Activated T-helper 2 cell treated with anti-CD3 and anti-CD28 coated beads, Interferon-gamma antibody, Interleukin-2, Interleukin-4, amounts not matched to agents 10 μg/mL and 5 μg/mL and 100 μg/mL, durations not matched to agents 14 hours and 24 hours and 36 hours (primary cell): ENCODE measurements at regions not wholly inside any gene's neighbourhood (a gene's known extent, or its start where the extent isn't known, plus 50 kb on each side); places are given as distances from the start of the nearest gene placed in this dataset.
A peak's percentile ranks its signal among the peaks of the same experiment; 100 is the strongest.
"Not testable (repeated sequence)": the region's sequence is repeated elsewhere in the genome, so short reads cannot be mapped to it uniquely, and the experiment has no call there.

Experiments used
- DNase-seq: peaks from one replicate; pipeline ENCODE4 v3.0.0; 2021; ENCODE audit warnings: low spot score
- H3K27ac Mint-ChIP-seq: one replicate; pipeline ENCODE4 v1.8.0; 2021; ENCODE audit warnings: mixed read lengths
- H3K27me3 Mint-ChIP-seq: one replicate; pipeline ENCODE4 v1.8.0; 2021; ENCODE audit warnings: low read depth, mixed read lengths
- H3K36me3 Mint-ChIP-seq: one replicate; pipeline ENCODE4 v1.8.0; 2021; ENCODE audit warnings: low read depth, mixed read lengths
- H3K4me1 Mint-ChIP-seq: one replicate; pipeline ENCODE4 v1.8.0; 2021; ENCODE audit warnings: low read depth, mixed read lengths
- H3K4me3 Mint-ChIP-seq: one replicate; pipeline ENCODE4 v1.8.0; 2021; ENCODE audit warnings: low read depth, mild to moderate bottlenecking, moderate library complexity, mixed read lengths
- H3K9me3 Mint-ChIP-seq: one replicate; pipeline ENCODE4 v1.8.0; 2021; ENCODE audit warnings: mixed read lengths
- intact Hi-C: fragments of 100-400 bp; cut with micrococcal nuclease; formaldehyde crosslinking; loops from one replicate; pipeline ENCODE4 v1.15.1; 2023

DNA sequence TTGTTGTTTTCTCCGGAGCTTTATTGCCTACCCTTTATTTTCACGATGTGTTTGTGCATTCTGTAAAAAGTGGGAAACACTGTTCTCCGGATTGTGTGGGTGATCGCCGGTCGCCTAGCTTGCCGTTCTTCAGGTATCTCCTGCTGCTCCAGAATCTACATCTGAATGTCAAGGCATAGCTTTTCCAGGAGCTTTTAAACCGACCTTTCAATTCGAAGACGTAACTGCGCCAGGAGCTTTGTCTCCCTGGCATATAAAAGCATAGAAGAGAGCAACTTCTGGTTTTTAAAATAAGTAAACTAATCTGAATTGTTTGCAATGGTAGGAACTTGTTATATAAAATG lies 96.0 kb downstream of the HFE start:
- H3K9me3 Mint-ChIP-seq = no peaks in the 10 kb centered on the region
- peaks cover 64% of the 10 kb centered on the region for H3K4me1 Mint-ChIP-seq
- H3K36me3 Mint-ChIP-seq = no peaks in the 10 kb centered on the region
- H3K27me3 Mint-ChIP-seq = no peaks in the 10 kb centered on the region
- intact Hi-C loops = loop anchor here (1.0 to 2.0 kb wide), 2 partner anchors 8 to 34 kb away; a partner anchor contains a TSS
- peak overlapping the region; percentile 88 for H3K4me3 Mint-ChIP-seq
- DNase-seq = no peak
- peak overlapping the region; percentile 96 for H3K27ac Mint-ChIP-seq

GRCh38 chr6:26183581-26184366 lies 96.5 kb downstream of the HFE start:
- H3K4me3 Mint-ChIP-seq = peak overlapping the region; percentile 88
- no peaks in the 10 kb centered on the region for H3K27me3 Mint-ChIP-seq
- intact Hi-C loops = loop anchor here (1.0 to 2.0 kb wide), 2 partner anchors 8 to 33 kb away; a partner anchor contains a TSS
- no peaks in the 10 kb centered on the region for H3K36me3 Mint-ChIP-seq
- H3K9me3 Mint-ChIP-seq = no peaks in the 10 kb centered on the region
- peaks cover 69% of the 10 kb centered on the region for H3K4me1 Mint-ChIP-seq
- DNase-seq = peak; percentile 78
- H3K27ac Mint-ChIP-seq = peak overlapping the region; percentile 96

- DNase-seq = no peak
- Mint-ChIP-seq H3K27me3 (no peaks in the 10 kb centered on the region), H3K36me3 (no peaks in the 10 kb centered on the region), H3K27ac (peak overlapping the region; percentile 96), H3K4me3 (peak overlapping the region; percentile 88), H3K9me3 (no peaks in the 10 kb centered on the region), H3K4me1 (peaks cover 72% of the 10 kb centered on the region)
- intact Hi-C loops = no loop called here
These were observed 97.2 kb downstream of the HFE start for GRCh38 chr6:26184367-26184891.

- Mint-ChIP-seq H3K4me3 (peak overlapping the region; percentile 88), H3K36me3 (no peaks in the 10 kb centered on the region), H3K27ac (peak overlapping the region; percentile 96), H3K4me1 (peaks cover 73% of the 10 kb centered on the region), H3K9me3 (no peaks in the 10 kb centered on the region), H3K27me3 (no peaks in the 10 kb centered on the region)
- DNase-seq = no peak
- intact Hi-C loops = no loop called here
These were observed 97.8 kb downstream of the HFE start for GRCh38 chr6:26185004-26185403.

GRCh38 chr6:26185802-26186201 lies 98.6 kb downstream of the HFE start:
- intact Hi-C loops = no loop called here
- Mint-ChIP-seq H3K9me3 (no peaks in the 10 kb centered on the region), H3K27me3 (no peaks in the 10 kb centered on the region), H3K36me3 (no peaks in the 10 kb centered on the region), H3K27ac (peak overlapping the region; percentile 96), H3K4me1 (peaks cover 66% of the 10 kb centered on the region), H3K4me3 (peak overlapping the region; percentile 19)
- no peak for DNase-seq

GRCh38 chr6:26186652-26187051 lies 99.4 kb downstream of the HFE start:
- Mint-ChIP-seq H3K36me3 (no peaks in the 10 kb centered on the region), H3K27me3 (no peaks in the 10 kb centered on the region), H3K27ac (no peak overlapping the region), H3K9me3 (no peaks in the 10 kb centered on the region), H3K4me1 (peaks cover 59% of the 10 kb centered on the region), H3K4me3 (no peak overlapping the region)
- no peak for DNase-seq
- intact Hi-C loops = no loop called here

- H3K27me3 Mint-ChIP-seq = no peaks in the 10 kb centered on the region
These were observed 100.1 kb downstream of the HFE start for GRCh38 chr6:26187292-26187691.

DNA sequence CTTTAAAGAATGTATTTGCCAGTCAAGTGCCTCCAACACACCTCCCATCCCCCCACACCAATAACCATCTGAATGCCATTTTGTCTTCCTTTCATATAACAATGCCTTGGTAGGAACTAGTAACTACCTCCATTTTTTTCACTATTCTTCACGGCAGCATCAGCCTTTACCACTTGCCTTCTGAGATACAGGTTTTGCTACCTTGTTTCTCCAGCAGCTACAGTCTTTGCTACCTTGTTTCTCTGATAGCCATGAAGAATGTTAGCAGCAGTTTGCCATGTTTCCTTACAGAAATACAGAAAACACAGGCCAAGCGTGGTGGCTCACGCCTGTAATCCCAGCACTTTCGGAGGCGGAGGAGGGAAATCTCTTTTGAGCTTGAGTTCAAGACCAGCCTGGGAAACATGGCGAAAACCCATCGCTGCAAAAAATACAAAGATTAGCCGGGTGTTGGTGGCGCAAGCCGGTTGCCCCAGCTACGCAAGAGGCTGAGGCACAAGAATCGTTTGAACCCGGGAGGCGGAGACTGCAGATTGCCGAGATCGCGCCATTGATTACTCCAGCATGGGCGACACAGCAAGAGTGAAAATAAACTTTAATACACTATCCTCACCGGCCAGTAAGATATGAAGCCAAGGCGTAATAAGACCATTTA lies 100.9 kb downstream of the HFE start:
- H3K36me3 Mint-ChIP-seq = no peaks in the 10 kb centered on the region
- H3K4me3 Mint-ChIP-seq = peak overlapping the region; percentile 81
- H3K27ac Mint-ChIP-seq = peak overlapping the region; percentile 93
- DNase-seq = peak; percentile 74
- H3K9me3 Mint-ChIP-seq = no peaks in the 10 kb centered on the region
- intact Hi-C loops = loop anchor here (1.0 to 2.0 kb wide), 4 partner anchors 11 to 155 kb away; a partner anchor contains a TSS
- peaks cover 53% of the 10 kb centered on the region for H3K4me1 Mint-ChIP-seq
- H3K27me3 Mint-ChIP-seq = no peaks in the 10 kb centered on the region

More at GRCh38 chr6:26187292-26187691, 100.1 kb downstream of the HFE start:
- intact Hi-C loops = no loop called here
- Mint-ChIP-seq H3K27ac (peak overlapping the region; percentile 67), H3K9me3 (no peaks in the 10 kb centered on the region), H3K4me3 (no peak overlapping the region), H3K4me1 (peaks cover 57% of the 10 kb centered on the region), H3K36me3 (no peaks in the 10 kb centered on the region)
- DNase-seq = no peak

DNA sequence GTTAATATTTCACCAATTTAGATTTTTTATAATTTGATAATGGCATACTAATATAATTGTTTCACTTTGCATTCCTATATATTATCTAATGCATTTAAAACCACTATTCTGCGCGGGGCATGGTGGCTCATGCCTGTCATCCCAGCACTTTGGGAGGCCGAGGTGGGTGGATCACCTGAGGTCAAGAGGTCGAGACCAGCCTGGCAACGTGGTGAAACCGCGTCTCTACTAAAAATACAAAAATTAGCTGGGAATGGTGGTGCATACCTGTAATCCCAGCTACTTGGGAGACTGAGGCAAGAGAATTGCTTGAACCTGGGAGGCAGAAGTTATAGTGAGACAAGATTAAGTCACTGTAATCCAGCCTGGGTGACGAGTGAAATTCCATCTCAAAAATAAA lies 104.3 kb downstream of the HFE start:
- H3K4me1 Mint-ChIP-seq = peaks cover 46% of the 10 kb centered on the region
- DNase-seq = not testable (repeated sequence)
- intact Hi-C loops = loop anchor here (10.0 kb wide), 1 partner anchor 1643 kb away; a partner anchor contains a TSS

DNA sequence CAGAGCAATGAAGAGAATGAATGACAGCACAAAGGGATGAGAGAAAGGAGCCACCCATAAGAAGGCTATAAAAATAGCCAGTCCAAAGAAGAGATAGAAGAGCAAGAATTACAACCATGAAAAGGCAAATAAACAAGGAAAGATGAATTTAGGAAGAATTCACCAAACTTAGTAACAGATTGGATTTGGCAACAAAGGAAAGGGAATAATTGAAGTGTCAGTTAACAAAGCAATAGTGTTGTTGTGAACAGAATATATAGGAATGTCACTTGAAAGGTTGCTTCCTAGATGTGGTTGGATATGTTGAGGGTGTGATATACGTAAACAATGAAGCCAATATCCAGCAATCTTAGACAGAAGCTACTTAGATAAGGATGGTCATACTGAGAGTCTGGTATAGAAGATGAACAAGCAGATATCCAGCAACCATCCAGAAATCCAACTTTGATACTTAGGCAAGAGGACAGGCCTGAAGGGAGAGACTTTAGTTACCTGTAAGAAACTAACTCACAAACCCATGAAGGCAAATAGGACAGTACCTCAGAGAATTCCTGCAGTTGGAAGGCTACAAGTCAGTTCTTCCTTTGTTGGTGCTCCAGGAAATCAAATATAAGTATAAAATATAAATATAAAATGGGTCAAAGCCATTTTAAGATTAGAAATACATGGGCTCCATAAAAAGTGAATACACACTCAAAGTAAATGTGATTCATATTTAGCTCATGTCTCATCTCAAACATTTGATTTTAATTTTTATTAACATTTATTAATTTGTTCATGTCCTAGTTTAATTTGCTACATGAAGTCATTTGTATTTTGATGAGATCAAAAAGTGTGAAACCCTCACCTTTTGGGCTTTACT lies 106.5 kb downstream of the HFE start:
- DNase-seq = no peak
- H3K4me1 Mint-ChIP-seq = peaks cover 34% of the 10 kb centered on the region
- H3K27ac Mint-ChIP-seq = peak overlapping the region; percentile 97
- intact Hi-C loops = loop anchor here (10.0 kb wide), 1 partner anchor 1641 kb away; a partner anchor contains a TSS
- peaks cover 6% of the 10 kb centered on the region for H3K36me3 Mint-ChIP-seq
- peak overlapping the region; percentile 32 for H3K4me3 Mint-ChIP-seq
- no peaks in the 10 kb centered on the region for H3K9me3 Mint-ChIP-seq
- no peaks in the 10 kb centered on the region for H3K27me3 Mint-ChIP-seq

More for the DNA sequence above, 104.3 kb downstream of the HFE start:
- H3K27ac Mint-ChIP-seq, H3K9me3 Mint-ChIP-seq, H3K4me3 Mint-ChIP-seq, H3K36me3 Mint-ChIP-seq, H3K27me3 Mint-ChIP-seq: not testable (repeated sequence)

DNA sequence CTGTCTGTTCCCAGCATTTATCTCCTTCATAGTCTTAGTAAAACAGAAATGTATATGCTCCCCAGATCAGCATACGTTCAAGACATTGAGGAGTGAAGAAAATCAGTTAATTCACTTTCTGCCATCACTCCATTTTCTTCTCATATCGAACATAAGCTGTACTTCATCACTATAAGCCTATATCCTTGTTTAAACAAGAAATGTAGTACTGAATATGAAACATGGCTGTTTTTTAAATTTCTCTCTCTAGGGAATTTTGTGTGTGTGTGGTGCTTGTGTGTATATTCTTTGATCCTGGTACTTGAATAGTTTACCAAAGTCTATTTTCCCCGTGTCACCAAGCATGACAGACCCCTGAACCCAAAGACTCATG lies 107.1 kb downstream of the HFE start:
- Mint-ChIP-seq H3K36me3 (peaks cover 6% of the 10 kb centered on the region), H3K4me3 (peak overlapping the region; percentile 97), H3K9me3 (no peaks in the 10 kb centered on the region), H3K27ac (peak overlapping the region; percentile 97), H3K4me1 (peaks cover 31% of the 10 kb centered on the region), H3K27me3 (no peaks in the 10 kb centered on the region)
- no peak for DNase-seq
- intact Hi-C loops = loop anchor here (10.0 kb wide), 1 partner anchor 1640 kb away; a partner anchor contains a TSS

DNA sequence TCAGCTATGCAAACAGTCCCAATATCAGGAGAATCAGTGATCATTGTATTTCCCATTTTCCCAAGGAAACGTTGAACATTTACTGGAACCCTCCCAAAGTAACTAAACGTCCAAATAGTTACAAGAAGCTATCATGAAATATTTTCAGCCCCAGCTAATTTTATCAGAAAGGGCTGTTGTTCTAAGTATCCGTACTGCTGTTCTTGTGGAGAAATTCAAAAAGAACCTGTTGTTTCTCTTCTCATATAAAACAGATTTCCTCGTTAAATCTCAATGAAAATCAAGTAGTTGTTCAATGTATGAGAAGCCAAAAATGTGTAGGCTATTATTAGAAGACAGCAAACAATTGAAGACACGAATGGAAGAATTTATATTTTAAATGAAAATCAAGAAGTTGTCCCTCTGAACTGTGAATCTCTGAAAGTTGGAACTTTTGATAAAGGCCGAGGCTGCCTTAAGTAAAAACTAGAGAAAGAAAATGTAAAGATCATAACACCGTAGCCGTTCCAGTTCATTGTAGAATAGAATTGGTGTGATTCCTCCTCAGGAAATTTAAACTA lies 107.7 kb downstream of the HFE start:
- peak overlapping the region; percentile 97 for H3K4me3 Mint-ChIP-seq
- peaks cover 6% of the 10 kb centered on the region for H3K36me3 Mint-ChIP-seq
- no peaks in the 10 kb centered on the region for H3K9me3 Mint-ChIP-seq
- peak overlapping the region; percentile 97 for H3K27ac Mint-ChIP-seq
- peaks cover 33% of the 10 kb centered on the region for H3K4me1 Mint-ChIP-seq
- no peaks in the 10 kb centered on the region for H3K27me3 Mint-ChIP-seq
- intact Hi-C loops = loop anchor here (5.0 to 10.0 kb wide), 2 partner anchors 937 to 1640 kb away; a partner anchor contains a TSS
- DNase-seq = no peak
